DOHH2 (cell line): ENCODE measurements at regions not wholly inside any gene's neighbourhood (a gene's known extent, or its start where the extent isn't known, plus 50 kb on each side); places are given as distances from the start of the nearest gene placed in this dataset.

Source experiments
- H3F3A ChIP-seq: fragments of 200-600 bp; sonication (generic), shearing (Covaris generic); 2 replicates; pipeline ENCODE4 v1.6.0; 2016; ENCODE audit warnings: antibody characterized with exemption, mild to moderate bottlenecking; ENCODE audit not compliant: control insufficient read depth, insufficient read depth
- H3K27ac ChIP-seq: fragments of 200-600 bp; sonication (generic); 2 replicates; pipeline ENCODE4 v1.5.1; 2014; ENCODE audit warnings: low read depth, mild to moderate bottlenecking, low read length, moderate library complexity
- H3K27me3 ChIP-seq: fragments of 200-600 bp; sonication (generic); 2 replicates; pipeline ENCODE4 v1.6.1; 2014; ENCODE audit warnings: mild to moderate bottlenecking, low read length, mixed read lengths; ENCODE audit not compliant: control insufficient read depth
- H3K36me3 ChIP-seq: fragments of 200-600 bp; sonication (generic); 2 replicates; pipeline ENCODE4 v1.6.1; 2014; ENCODE audit warnings: mild to moderate bottlenecking, low read length, moderate library complexity, mixed read lengths; ENCODE audit not compliant: control insufficient read depth
- H3K4me1 ChIP-seq: fragments of 200-600 bp; sonication (generic); 2 replicates; pipeline ENCODE4 v1.6.1; 2014; ENCODE audit warnings: mild to moderate bottlenecking, low read length, mixed read lengths; ENCODE audit not compliant: control insufficient read depth
- H3K4me2 ChIP-seq: fragments of 200-600 bp; sonication (generic); 2 replicates; pipeline ENCODE4 v1.6.0; 2014; ENCODE audit warnings: mild to moderate bottlenecking, low read length, moderate library complexity
- H3K4me3 ChIP-seq: fragments of 200-600 bp; sonication (generic); 2 replicates; pipeline ENCODE4 v1.5.1; 2014; ENCODE audit warnings: mild to moderate bottlenecking, low read length, mixed read lengths
- H3K79me2 ChIP-seq: fragments of 200-600 bp; sonication (generic); 2 replicates; pipeline ENCODE4 v1.6.1; 2014; ENCODE audit warnings: mild to moderate bottlenecking, low read length, mixed read lengths; ENCODE audit not compliant: control insufficient read depth
- H3K9me2 ChIP-seq: fragments of 200-600 bp; sonication (generic); replicated peaks from 2 replicates; pipeline ENCODE4 v1.6.1; 2014; ENCODE audit warnings: mild to moderate bottlenecking, low read length, mixed read lengths; ENCODE audit not compliant: control insufficient read depth
- H3K9me3 ChIP-seq: fragments of 200-600 bp; sonication (generic); 2 replicates; pipeline ENCODE4 v1.6.1; 2014; ENCODE audit warnings: antibody characterized with exemption, low read length, mixed read lengths; ENCODE audit not compliant: control insufficient read depth, insufficient read depth
- H4K20me1 ChIP-seq: fragments of 200-600 bp; sonication (generic); 2 replicates; pipeline ENCODE4 v1.6.0; 2014; ENCODE audit warnings: low read depth, mild to moderate bottlenecking, antibody characterized with exemption, low read length, moderate library complexity; ENCODE audit not compliant: control insufficient read depth, insufficient read depth
- EZH2phosphoT487 ChIP-seq: fragments of 200-600 bp; sonication (generic); IDR thresholded peaks from 2 replicates; pipeline ENCODE4 v1.6.1; 2017; ENCODE audit warnings: borderline replicate concordance, mild to moderate bottlenecking, antibody characterized with exemption, low read length, moderate library complexity, mixed read lengths
- TF ChIP-seq, protein P1 (sequence below): fragments of 200-600 bp; sonication (generic); IDR thresholded peaks from one replicate; pipeline ENCODE4 v1.5.1; 2014; ENCODE audit warnings: antibody characterized with exemption, mild to moderate bottlenecking, low read depth, low read length; ENCODE audit not compliant: poor library complexity, severe bottlenecking

DNA sequence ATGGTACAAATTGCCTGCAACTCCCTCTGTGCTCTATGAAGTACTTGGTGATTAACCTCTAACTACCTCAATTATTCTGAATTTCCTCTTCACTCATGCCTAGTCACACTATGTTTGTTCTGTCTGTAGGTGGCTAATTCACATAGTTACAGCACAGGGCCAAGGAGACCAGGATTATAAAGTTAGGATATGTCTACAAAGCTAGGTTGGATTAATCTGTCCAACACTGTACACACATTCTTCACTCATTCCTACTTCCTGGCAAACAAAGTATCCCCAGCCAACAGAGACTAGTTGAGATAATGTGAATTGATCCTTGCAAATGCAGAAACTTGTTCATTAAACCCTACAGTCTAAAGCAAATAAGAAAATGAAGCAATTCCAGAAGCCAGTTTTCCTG, 269.8 kb downstream of the HACE1 start:
- Histone ChIP-seq H3K9me2 (no peaks in the 10 kb centered on the region), H3F3A (no peaks in the 10 kb centered on the region), H3K4me2 (no peak overlapping the region), H3K9me3 (no peaks in the 10 kb centered on the region), H4K20me1 (no peaks in the 10 kb centered on the region), H3K4me3 (no peak overlapping the region), H3K79me2 (no peaks in the 10 kb centered on the region), H3K36me3 (no peaks in the 10 kb centered on the region), H3K4me1 (no peaks in the 10 kb centered on the region), H3K27me3 (no peaks in the 10 kb centered on the region), H3K27ac (no peak overlapping the region)
- TF ChIP-seq, protein P1, sequence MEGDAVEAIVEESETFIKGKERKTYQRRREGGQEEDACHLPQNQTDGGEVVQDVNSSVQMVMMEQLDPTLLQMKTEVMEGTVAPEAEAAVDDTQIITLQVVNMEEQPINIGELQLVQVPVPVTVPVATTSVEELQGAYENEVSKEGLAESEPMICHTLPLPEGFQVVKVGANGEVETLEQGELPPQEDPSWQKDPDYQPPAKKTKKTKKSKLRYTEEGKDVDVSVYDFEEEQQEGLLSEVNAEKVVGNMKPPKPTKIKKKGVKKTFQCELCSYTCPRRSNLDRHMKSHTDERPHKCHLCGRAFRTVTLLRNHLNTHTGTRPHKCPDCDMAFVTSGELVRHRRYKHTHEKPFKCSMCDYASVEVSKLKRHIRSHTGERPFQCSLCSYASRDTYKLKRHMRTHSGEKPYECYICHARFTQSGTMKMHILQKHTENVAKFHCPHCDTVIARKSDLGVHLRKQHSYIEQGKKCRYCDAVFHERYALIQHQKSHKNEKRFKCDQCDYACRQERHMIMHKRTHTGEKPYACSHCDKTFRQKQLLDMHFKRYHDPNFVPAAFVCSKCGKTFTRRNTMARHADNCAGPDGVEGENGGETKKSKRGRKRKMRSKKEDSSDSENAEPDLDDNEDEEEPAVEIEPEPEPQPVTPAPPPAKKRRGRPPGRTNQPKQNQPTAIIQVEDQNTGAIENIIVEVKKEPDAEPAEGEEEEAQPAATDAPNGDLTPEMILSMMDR = no peak
- TF ChIP-seq EZH2phosphoT487 = no peak

- H3K9me3 ChIP-seq = no peaks in the 10 kb centered on the region
- H3F3A ChIP-seq = no peaks in the 10 kb centered on the region
- H3K4me3 ChIP-seq = no peak overlapping the region
- no peak overlapping the region for H3K27ac ChIP-seq
- H3K79me2 ChIP-seq = no peaks in the 10 kb centered on the region
- H3K4me1 ChIP-seq = no peaks in the 10 kb centered on the region
- H3K27me3 ChIP-seq = no peaks in the 10 kb centered on the region
- H3K9me2 ChIP-seq = no peaks in the 10 kb centered on the region
- H4K20me1 ChIP-seq = no peaks in the 10 kb centered on the region
- H3K4me2 ChIP-seq = no peak overlapping the region
- H3K36me3 ChIP-seq = no peaks in the 10 kb centered on the region
- no peak for TF ChIP-seq EZH2phosphoT487
- TF ChIP-seq, protein P1 = no peak
These were observed 274.1 kb downstream of the HACE1 start for GRCh38 chr6:104585646-104586045.

DNA sequence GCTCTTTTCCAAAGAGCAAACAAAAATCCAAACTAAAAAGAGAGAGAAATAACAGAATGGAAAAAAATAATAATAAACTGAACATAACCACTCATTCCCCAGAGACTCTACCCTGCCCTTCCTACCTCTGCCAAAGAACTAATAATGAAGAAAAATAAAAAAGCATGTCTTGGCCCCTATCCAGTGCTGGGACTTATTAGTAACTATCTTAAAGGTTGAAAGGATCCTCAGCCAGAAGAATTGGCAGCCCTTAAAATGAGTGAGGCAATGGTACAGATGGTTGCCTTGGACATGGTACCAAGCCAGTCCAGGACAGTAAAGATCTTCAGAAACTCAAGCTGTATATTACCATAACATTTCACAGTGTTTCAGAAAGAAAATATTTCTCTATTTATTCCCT, 279.3 kb downstream of the HACE1 start:
- no peaks in the 10 kb centered on the region for H3K79me2 ChIP-seq
- TF ChIP-seq, protein P1 = no peak
- TF ChIP-seq EZH2phosphoT487 = no peak
- H3K9me3 ChIP-seq = no peaks in the 10 kb centered on the region
- no peaks in the 10 kb centered on the region for H3K4me1 ChIP-seq
- no peaks in the 10 kb centered on the region for H3F3A ChIP-seq
- H3K4me3 ChIP-seq = no peak overlapping the region
- H4K20me1 ChIP-seq = no peaks in the 10 kb centered on the region
- no peaks in the 10 kb centered on the region for H3K27me3 ChIP-seq
- H3K36me3 ChIP-seq = no peaks in the 10 kb centered on the region
- H3K27ac ChIP-seq = no peak overlapping the region
- no peak overlapping the region for H3K4me2 ChIP-seq
- no peaks in the 10 kb centered on the region for H3K9me2 ChIP-seq
